ENCODE measurements at regions not wholly inside any gene's neighbourhood (a gene's known extent, or its start where the extent isn't known, plus 50 kb on each side); places are given as distances from the start of the nearest gene placed in this dataset.

DNA sequence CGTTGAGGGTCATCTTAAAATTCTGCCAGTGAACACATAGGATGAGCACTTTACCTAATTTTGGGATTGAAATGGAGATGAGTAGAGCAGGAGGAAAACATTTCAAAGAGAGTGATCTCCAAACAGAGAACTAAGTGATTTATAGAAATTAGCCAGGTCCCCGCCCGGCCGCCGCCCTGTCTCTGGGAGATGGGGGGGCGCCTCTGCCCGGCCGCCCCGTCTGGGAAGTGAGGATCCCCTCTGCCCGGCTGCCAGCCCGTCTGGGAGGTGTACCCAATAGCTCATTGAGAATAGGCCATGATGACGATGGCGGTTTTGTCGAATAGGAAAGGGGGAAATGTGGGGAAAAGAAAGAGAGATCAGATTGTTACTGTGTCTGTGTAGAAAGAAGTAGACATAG, 276.7 kb upstream of the C11orf87 start:
- no peaks in the 10 kb centered on the region for H3K4me1 ChIP-seq
- no peak overlapping the region for H3K4me2 ChIP-seq (ENCODE audit: low read length)
- H3K36me3 ChIP-seq (ENCODE audit: control insufficient read depth, insufficient read depth, low read length) = no peaks in the 10 kb centered on the region
- no peak overlapping the region for H3K27ac ChIP-seq
- H3K9me3 ChIP-seq (ENCODE audit: control insufficient read depth, low read length) = no peaks in the 10 kb centered on the region
- no peaks in the 10 kb centered on the region for H3K27me3 ChIP-seq (ENCODE audit: control insufficient read depth, insufficient read depth, low read length)
- no peak overlapping the region for H2AFZ ChIP-seq
- no peak for TF ChIP-seq CTCF (IDR thresholded peaks at IDR 0.05)
- H3K4me3 ChIP-seq (ENCODE audit: low read depth, low read length) = no peak overlapping the region
- no peaks in the 10 kb centered on the region for H3K79me2 ChIP-seq
- no peak overlapping the region for H3K9ac ChIP-seq

- H3K27ac ChIP-seq = no peak overlapping the region
- no peaks in the 10 kb centered on the region for H3K36me3 ChIP-seq (ENCODE audit: control insufficient read depth, insufficient read depth, low read length)
- H3K27me3 ChIP-seq (ENCODE audit: control insufficient read depth, insufficient read depth, low read length) = no peaks in the 10 kb centered on the region
- no peak overlapping the region for H2AFZ ChIP-seq
- no peak overlapping the region for H3K9ac ChIP-seq
- H3K4me1 ChIP-seq = no peaks in the 10 kb centered on the region
- no peak for TF ChIP-seq CTCF (IDR thresholded peaks at IDR 0.05)
- H3K4me3 ChIP-seq (ENCODE audit: low read depth, low read length) = no peak overlapping the region
- no peaks in the 10 kb centered on the region for H3K9me3 ChIP-seq (ENCODE audit: control insufficient read depth, low read length)
- H3K4me2 ChIP-seq (ENCODE audit: low read length) = no peak overlapping the region
- H3K79me2 ChIP-seq = no peaks in the 10 kb centered on the region
Observed at GRCh38 chr11:109147726-109148125, 274.3 kb upstream of the C11orf87 start.

- TF ChIP-seq CTCF (IDR thresholded peaks at IDR 0.05) = no peak
- Histone ChIP-seq H3K27ac (no peak overlapping the region), H3K4me2 (ENCODE audit: low read length) (no peak overlapping the region), H3K4me3 (ENCODE audit: low read depth, low read length) (no peak overlapping the region), H3K36me3 (ENCODE audit: control insufficient read depth, insufficient read depth, low read length) (no peaks in the 10 kb centered on the region), H3K79me2 (no peaks in the 10 kb centered on the region), H3K9me3 (ENCODE audit: control insufficient read depth, low read length) (no peaks in the 10 kb centered on the region), H3K4me1 (no peaks in the 10 kb centered on the region), H3K9ac (no peak overlapping the region), H2AFZ (no peak overlapping the region), H3K27me3 (ENCODE audit: control insufficient read depth, insufficient read depth, low read length) (no peaks in the 10 kb centered on the region)
Observed at GRCh38 chr11:109148669-109149068, 273.3 kb upstream of the C11orf87 start.

DNA sequence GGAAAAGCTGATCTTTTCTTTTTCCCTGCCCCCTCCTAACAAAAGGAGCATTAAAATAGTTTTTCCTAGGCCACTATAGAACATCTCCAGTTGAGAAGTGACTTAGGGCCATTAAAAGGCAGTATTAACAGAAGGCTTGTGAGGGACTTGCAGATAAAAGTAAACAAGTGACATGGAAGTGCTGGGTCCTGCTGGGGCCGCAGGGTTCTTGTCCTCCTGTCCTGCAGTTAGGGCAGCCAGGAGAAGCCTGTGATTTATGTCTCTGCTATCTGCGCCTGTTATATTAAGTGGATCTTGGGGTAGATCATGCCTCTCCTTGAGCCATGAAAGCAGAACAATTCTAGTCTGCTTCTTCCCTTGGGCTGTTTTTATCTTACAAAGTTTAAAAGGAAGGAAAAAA, 271.4 kb upstream of the C11orf87 start:
- Histone ChIP-seq H3K4me1 (no peaks in the 10 kb centered on the region), H3K79me2 (no peaks in the 10 kb centered on the region), H2AFZ (no peak overlapping the region), H3K9me3 (ENCODE audit: control insufficient read depth, low read length) (no peaks in the 10 kb centered on the region), H3K27ac (no peak overlapping the region), H3K36me3 (ENCODE audit: control insufficient read depth, insufficient read depth, low read length) (no peaks in the 10 kb centered on the region), H3K27me3 (ENCODE audit: control insufficient read depth, insufficient read depth, low read length) (no peaks in the 10 kb centered on the region), H3K4me3 (ENCODE audit: low read depth, low read length) (no peak overlapping the region), H3K4me2 (ENCODE audit: low read length) (no peak overlapping the region), H3K9ac (no peak overlapping the region)
- no peak for TF ChIP-seq CTCF (IDR thresholded peaks at IDR 0.05)

DNA sequence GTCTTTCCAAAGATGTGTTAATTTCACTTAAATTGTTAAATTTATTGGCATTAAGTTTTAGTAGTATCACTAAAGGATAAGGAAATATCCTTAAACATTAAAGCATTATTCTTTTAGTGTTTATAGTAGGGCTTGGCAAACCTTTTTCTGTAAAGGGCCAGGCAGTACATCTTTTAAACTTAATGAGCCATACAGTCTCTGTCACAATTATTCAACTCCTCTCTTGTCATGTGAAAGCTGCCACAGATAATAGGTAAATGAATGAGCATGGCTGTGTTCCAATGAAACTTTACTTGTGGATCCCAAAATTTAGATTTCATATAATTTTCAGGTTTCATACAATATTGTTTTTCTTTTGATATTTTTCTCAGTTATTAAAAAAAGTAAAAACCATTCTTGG, 268.2 kb upstream of the C11orf87 start:
- H2AFZ ChIP-seq = no peak overlapping the region
- H3K36me3 ChIP-seq (ENCODE audit: control insufficient read depth, insufficient read depth, low read length) = no peaks in the 10 kb centered on the region
- H3K4me3 ChIP-seq (ENCODE audit: low read depth, low read length) = no peak overlapping the region
- H3K79me2 ChIP-seq = no peaks in the 10 kb centered on the region
- H3K9me3 ChIP-seq (ENCODE audit: control insufficient read depth, low read length) = no peaks in the 10 kb centered on the region
- no peak overlapping the region for H3K27ac ChIP-seq
- no peaks in the 10 kb centered on the region for H3K27me3 ChIP-seq (ENCODE audit: control insufficient read depth, insufficient read depth, low read length)
- H3K4me1 ChIP-seq = no peaks in the 10 kb centered on the region
- H3K9ac ChIP-seq = no peak overlapping the region
- H3K4me2 ChIP-seq (ENCODE audit: low read length) = no peak overlapping the region
- TF ChIP-seq CTCF (IDR thresholded peaks at IDR 0.05) = no peak
